MCF 10A (cell line): ENCODE measurements at regions not wholly inside any gene's neighbourhood (a gene's known extent, or its start where the extent isn't known, plus 50 kb on each side); places are given as distances from the start of the nearest gene placed in this dataset.

Source experiments
- BruUV-seq: library from RNA; stranded (reverse); fragments of 400-500 nt; replicated peaks from 2 replicates; lab custom pipeline; 2021; lab: Mats Ljungman, UMichigan
- CTCF ChIA-PET: fragments of 300-600 bp; sonication (Branson Sonifier 250); formaldehyde crosslinking; extraction: SDS; loops from one replicate; lab custom pipeline; 2021; ENCODE audit warnings: antibody characterized with exemption, inconsistent platforms; lab: Yijun Ruan, JAX
- POLR2A ChIA-PET: fragments of 300-600, 350-650 bp; sonication (Branson Sonifier 250); formaldehyde crosslinking; extraction: SDS; loops from one replicate; lab custom pipeline; 2020; ENCODE audit warnings: antibody characterized with exemption, inconsistent platforms; lab: Yijun Ruan, JAX
- DNase-seq: peaks from one replicate; pipeline ENCODE4 v3.0.0-alpha.2; 2018; ENCODE audit not compliant: unreplicated experiment
- H3K27ac Mint-ChIP-seq: one replicate; pipeline ENCODE4 v1.8.0; 2022; ENCODE audit warnings: mild to moderate bottlenecking, low read depth, mixed read lengths; ENCODE audit not compliant: unreplicated experiment
- H3K27me3 Mint-ChIP-seq: one replicate; pipeline ENCODE4 v1.8.0; 2022; ENCODE audit warnings: mixed read lengths; ENCODE audit not compliant: insufficient read depth, unreplicated experiment
- H3K36me3 Mint-ChIP-seq: one replicate; pipeline ENCODE4 v1.8.0; 2022; ENCODE audit warnings: mild to moderate bottlenecking, moderate library complexity, mixed read lengths; ENCODE audit not compliant: insufficient read depth, unreplicated experiment
- H3K4me1 Mint-ChIP-seq: one replicate; pipeline ENCODE4 v1.8.0; 2022; ENCODE audit warnings: mixed read lengths; ENCODE audit not compliant: insufficient read depth, unreplicated experiment
- H3K4me3 Mint-ChIP-seq: one replicate; pipeline ENCODE4 v1.8.0; 2022; ENCODE audit warnings: mild to moderate bottlenecking, moderate library complexity, mixed read lengths; ENCODE audit not compliant: unreplicated experiment
- H3K9me3 Mint-ChIP-seq: one replicate; pipeline ENCODE4 v1.8.0; 2022; ENCODE audit warnings: mixed read lengths; ENCODE audit not compliant: unreplicated experiment
- intact Hi-C: fragments of 100-400 bp; cut with micrococcal nuclease; formaldehyde crosslinking; loops from 2 replicates; pipeline ENCODE4 v1.14.1; 2022
- TF ChIP-seq, protein P1 (sequence below): fragments of 200-600 bp; IDR thresholded peaks from one replicate; pipeline ENCODE4 v1.8.0; 2022; ENCODE audit warnings: antibody characterized with exemption, mild to moderate bottlenecking; ENCODE audit not compliant: unreplicated experiment

GRCh38 chr12:102548543-102548942 lies 68.2 kb upstream of the IGF1 start:
- H3K9me3 Mint-ChIP-seq = no peaks in the 10 kb centered on the region
- H3K27me3 Mint-ChIP-seq = no peaks in the 10 kb centered on the region
- H3K4me1 Mint-ChIP-seq = no peaks in the 10 kb centered on the region
- H3K4me3 Mint-ChIP-seq = no peak overlapping the region
- POLR2A ChIA-PET = no interaction called here
- no peak for DNase-seq
- intact Hi-C loops = no loop called here
- H3K36me3 Mint-ChIP-seq = peaks cover 6% of the 10 kb centered on the region
- TF ChIP-seq, protein P1, sequence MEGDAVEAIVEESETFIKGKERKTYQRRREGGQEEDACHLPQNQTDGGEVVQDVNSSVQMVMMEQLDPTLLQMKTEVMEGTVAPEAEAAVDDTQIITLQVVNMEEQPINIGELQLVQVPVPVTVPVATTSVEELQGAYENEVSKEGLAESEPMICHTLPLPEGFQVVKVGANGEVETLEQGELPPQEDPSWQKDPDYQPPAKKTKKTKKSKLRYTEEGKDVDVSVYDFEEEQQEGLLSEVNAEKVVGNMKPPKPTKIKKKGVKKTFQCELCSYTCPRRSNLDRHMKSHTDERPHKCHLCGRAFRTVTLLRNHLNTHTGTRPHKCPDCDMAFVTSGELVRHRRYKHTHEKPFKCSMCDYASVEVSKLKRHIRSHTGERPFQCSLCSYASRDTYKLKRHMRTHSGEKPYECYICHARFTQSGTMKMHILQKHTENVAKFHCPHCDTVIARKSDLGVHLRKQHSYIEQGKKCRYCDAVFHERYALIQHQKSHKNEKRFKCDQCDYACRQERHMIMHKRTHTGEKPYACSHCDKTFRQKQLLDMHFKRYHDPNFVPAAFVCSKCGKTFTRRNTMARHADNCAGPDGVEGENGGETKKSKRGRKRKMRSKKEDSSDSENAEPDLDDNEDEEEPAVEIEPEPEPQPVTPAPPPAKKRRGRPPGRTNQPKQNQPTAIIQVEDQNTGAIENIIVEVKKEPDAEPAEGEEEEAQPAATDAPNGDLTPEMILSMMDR = no peak
- CTCF ChIA-PET = interaction anchor here (0.8 kb wide), 1 partner anchor 45 kb away, joined by 4 read pairs; no protein-coding TSS in a partner anchor
- BruUV-seq = no TSS peak
- H3K27ac Mint-ChIP-seq = no peak overlapping the region

- POLR2A ChIA-PET = no interaction called here
- Mint-ChIP-seq H3K27ac (no peak overlapping the region), H3K9me3 (no peaks in the 10 kb centered on the region), H3K27me3 (no peaks in the 10 kb centered on the region), H3K4me1 (no peaks in the 10 kb centered on the region), H3K36me3 (peaks cover 6% of the 10 kb centered on the region), H3K4me3 (no peak overlapping the region)
- no peak for DNase-seq
- CTCF ChIA-PET = no interaction called here
- intact Hi-C loops = no loop called here
- no TSS peak for BruUV-seq
- TF ChIP-seq, protein P1 = no peak
These were observed 63.4 kb upstream of the IGF1 start for GRCh38 chr12:102543494-102544485.

GRCh38 chr12:102542816-102543440 lies 62.6 kb upstream of the IGF1 start:
- Mint-ChIP-seq H3K4me1 (no peaks in the 10 kb centered on the region), H3K4me3 (no peak overlapping the region), H3K27me3 (no peaks in the 10 kb centered on the region), H3K36me3 (peaks cover 6% of the 10 kb centered on the region), H3K9me3 (no peaks in the 10 kb centered on the region), H3K27ac (no peak overlapping the region)
- TF ChIP-seq, protein P1 = no peak
- no TSS peak for BruUV-seq
- no peak for DNase-seq
- intact Hi-C loops = no loop called here
- CTCF ChIA-PET = no interaction called here
- POLR2A ChIA-PET = no interaction called here

DNA sequence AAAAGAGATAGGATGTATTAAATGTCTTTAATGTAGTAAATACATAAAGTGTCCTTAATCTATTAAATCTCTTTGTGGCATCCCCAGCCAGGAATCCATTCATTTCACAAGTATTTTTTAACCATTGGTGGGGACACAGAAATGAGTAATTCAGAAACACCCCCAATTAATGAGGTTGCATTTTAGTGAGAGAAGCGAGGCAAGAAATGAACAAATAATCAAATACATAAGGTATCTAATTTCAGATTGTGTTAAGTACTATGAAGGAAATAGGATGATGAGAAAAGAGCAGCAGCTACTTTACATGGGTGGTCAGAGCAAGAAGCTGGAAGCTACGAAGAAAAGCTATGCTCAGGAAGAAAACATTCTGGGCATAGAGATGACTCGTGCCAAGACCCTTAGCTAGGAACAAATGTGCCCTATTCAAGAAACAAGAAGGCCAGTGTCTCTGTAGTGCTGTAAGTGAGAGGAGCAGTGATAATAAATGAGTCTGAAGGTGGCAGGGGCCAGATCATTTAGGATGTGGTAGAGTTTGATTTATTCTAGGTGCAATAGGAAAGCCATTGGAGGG lies 60.5 kb upstream of the IGF1 start:
- POLR2A ChIA-PET = interaction anchor here (0.7 kb wide), 1 partner anchor 101 kb away, joined by 3 read pairs; no protein-coding TSS in a partner anchor
- no peaks in the 10 kb centered on the region for H3K27me3 Mint-ChIP-seq
- no peak overlapping the region for H3K4me3 Mint-ChIP-seq
- no TSS peak for BruUV-seq
- CTCF ChIA-PET = interaction anchor here (0.6 kb wide), 1 partner anchor 221 kb away, joined by 4 read pairs; no protein-coding TSS in a partner anchor
- no peak overlapping the region for H3K27ac Mint-ChIP-seq
- DNase-seq = no peak
- H3K36me3 Mint-ChIP-seq = no peaks in the 10 kb centered on the region
- H3K4me1 Mint-ChIP-seq = no peaks in the 10 kb centered on the region
- intact Hi-C loops = no loop called here
- TF ChIP-seq, protein P1 = no peak
- H3K9me3 Mint-ChIP-seq = no peaks in the 10 kb centered on the region
